T1000 (cell line): ENCODE measurements at regions not wholly inside any gene's neighbourhood (a gene's known extent, or its start where the extent isn't known, plus 50 kb on each side); places are given as distances from the start of the nearest gene placed in this dataset.

Experiments used
- DNase-seq: peaks from one replicate; lab custom pipeline; 2025; ENCODE audit warnings: mixed read lengths; lab: John Stamatoyannopoulos, UW

GRCh38 chr2:120898961-120899750, 163.5 kb downstream of the GLI2 start:
- no peak for DNase-seq

GRCh38 chr2:120899771-120900170, 164.1 kb downstream of the GLI2 start:
- DNase-seq, result no peak

GRCh38 chr2:120901201-120901600, 165.5 kb downstream of the GLI2 start:
- DNase-seq, result no peak

- DNase-seq, result no peak
Observed at GRCh38 chr2:120902592-120902991, 166.9 kb downstream of the GLI2 start.

GRCh38 chr2:120904379-120904778, 168.7 kb downstream of the GLI2 start:
- no peak for DNase-seq

GRCh38 chr2:120904830-120905234, 169.2 kb downstream of the GLI2 start:
- no peak for DNase-seq

- no peak for DNase-seq
Observed at GRCh38 chr2:120905298-120905697, 169.6 kb downstream of the GLI2 start.

GRCh38 chr2:120905824-120906571, 170.3 kb downstream of the GLI2 start:
- DNase-seq, result no peak

- DNase-seq, result no peak
Observed at GRCh38 chr2:120906914-120907313, 171.2 kb downstream of the GLI2 start.

GRCh38 chr2:120907822-120908221, 172.2 kb downstream of the GLI2 start:
- DNase-seq, result no peak

GRCh38 chr2:120908314-120908975, 172.8 kb downstream of the GLI2 start:
- no peak for DNase-seq

- DNase-seq, result no peak
Observed at GRCh38 chr2:120909102-120909501, 173.4 kb downstream of the GLI2 start.

GRCh38 chr2:120910164-120910563, 174.5 kb downstream of the GLI2 start:
- no peak for DNase-seq

GRCh38 chr2:120910956-120911951, 175.6 kb downstream of the GLI2 start:
- no peak for DNase-seq

GRCh38 chr2:120912101-120912985, 176.7 kb downstream of the GLI2 start:
- no peak for DNase-seq

- DNase-seq, result no peak
Observed at GRCh38 chr2:120913972-120914838, 178.5 kb downstream of the GLI2 start.

GRCh38 chr2:120914839-120915521, 179.3 kb downstream of the GLI2 start:
- no peak for DNase-seq

- no peak for DNase-seq
Observed at GRCh38 chr2:120915670-120916069, 180.0 kb downstream of the GLI2 start.

- no peak for DNase-seq
Observed at GRCh38 chr2:120916446-120916845, 180.8 kb downstream of the GLI2 start.
